ENCODE measurements at regions not wholly inside any gene's neighbourhood (a gene's known extent, or its start where the extent isn't known, plus 50 kb on each side); places are given as distances from the start of the nearest gene placed in this dataset.

- TF ChIP-seq RFX5 (IDR thresholded peaks at IDR 0.05; ENCODE audit: borderline replicate concordance, low read depth, low read length): no peak
- no peak for TF ChIP-seq KDM1A (IDR thresholded peaks at IDR 0.05; ENCODE audit: borderline replicate concordance, low read length)
- no peak for TF ChIP-seq JUND (IDR thresholded peaks at IDR 0.05; ENCODE audit: low read length)
- no peak for TF ChIP-seq ZNF274 (IDR thresholded peaks at IDR 0.05; ENCODE audit: borderline replicate concordance, extremely low read depth, low read length)
- H3K56ac ChIP-seq (replicated peaks; ENCODE audit: insufficient read length, low read depth, low read length): no peak overlapping the region
- DNase-seq (ENCODE audit: low read depth in 1 of 2, low spot score in 2 of 2) (no peak), FAIRE-seq (no peak)
- H3K14ac ChIP-seq (ENCODE audit: insufficient read length): no peak overlapping the region
- no peak overlapping the region for H2BK20ac ChIP-seq (ENCODE audit: low read length)
- H2BK12ac ChIP-seq (ENCODE audit: low read depth, low read length): no peak overlapping the region
- no peak overlapping the region for H2AFZ ChIP-seq (ENCODE audit: low read length)
- no peak overlapping the region for H2BK120ac ChIP-seq (replicated peaks; ENCODE audit: low read depth, low read length)
- H3K4me2 ChIP-seq (ENCODE audit: insufficient read depth in 1 of 2, low read depth in 2 of 2, low read length in 2 of 2): no peak overlapping the region
- no peaks in the 10 kb centered on the region for H3K36me3 ChIP-seq (ENCODE audit: control insufficient read depth in 2 of 4, insufficient read depth in 4 of 4, low read length in 3 of 4)
- H4K20me1 ChIP-seq (replicated peaks in 1 of 2; ENCODE audit: control insufficient read depth in 1 of 2, insufficient read depth in 2 of 2, low read length in 2 of 2): no peaks in the 10 kb centered on the region
- no peak overlapping the region for H3K4me3 ChIP-seq (ENCODE audit: extremely low read depth in 1 of 4, insufficient read depth in 2 of 4, low read depth in 3 of 4, low read length in 4 of 4)
- H4K91ac ChIP-seq (replicated peaks; ENCODE audit: insufficient read length, low read length): no peak overlapping the region
- no peak overlapping the region for H3K4ac ChIP-seq (replicated peaks; ENCODE audit: insufficient read length, low read depth, low read length)
- POLR2A ChIA-PET (ENCODE audit: partially characterized antibody): no interaction called here
- H3K79me2 ChIP-seq (ENCODE audit: control insufficient read depth in 1 of 2, insufficient read depth in 2 of 2, low read length in 2 of 2): no peaks in the 10 kb centered on the region
- no peak overlapping the region for H3K18ac ChIP-seq (ENCODE audit: extremely low read depth, low read length)
- WGBS, 2 experiments (ENCODE audit: extremely low coverage in 1 of 2, insufficient coverage in 1 of 2, insufficient read length in 1 of 2, insufficient replicate concordance in 2 of 2, low coverage in 1 of 2, low lambda C conversion rate in 2 of 2, missing lambda C conversion rate in 1 of 2): 90% methylated on average over 2 of the region's 2 CpGs; no CpG with 5 or more reads in 1 of the 2 experiments
- no peaks in the 10 kb centered on the region for H3K27me3 ChIP-seq (replicated peaks in 1 of 4; ENCODE audit: control insufficient read depth in 3 of 4, extremely low read depth in 1 of 4, insufficient read depth in 3 of 4, low read length in 3 of 4)
- no peak overlapping the region for H2BK15ac ChIP-seq (ENCODE audit: low read length)
- H3K23ac ChIP-seq (ENCODE audit: insufficient read length): no peak overlapping the region
- no peaks in the 10 kb centered on the region for H3K23me2 ChIP-seq (ENCODE audit: low read depth, low read length)
- no peak overlapping the region for H2BK5ac ChIP-seq (ENCODE audit: low read depth, low read length)
- H3K79me1 ChIP-seq (ENCODE audit: low read depth, low read length): no peaks in the 10 kb centered on the region
- H3K27ac ChIP-seq (ENCODE audit: low read depth, low read length): no peak overlapping the region
- H4K8ac ChIP-seq (ENCODE audit: extremely low read depth, insufficient read depth, low read length): no peak overlapping the region
- no peak overlapping the region for H4K5ac ChIP-seq (ENCODE audit: insufficient read length, low read depth, low read length)
- no peaks in the 10 kb centered on the region for H3K4me1 ChIP-seq (replicated peaks in 1 of 4; ENCODE audit: control insufficient read depth in 3 of 4, insufficient read depth in 4 of 4, low read length in 3 of 4)
- H3K9me3 ChIP-seq (ENCODE audit: insufficient read depth in 2 of 2, low read depth in 1 of 2, low read length in 1 of 2): no peaks in the 10 kb centered on the region
- no peak overlapping the region for H3K9ac ChIP-seq (replicated peaks in 1 of 4; ENCODE audit: extremely low read depth in 1 of 4, low read depth in 3 of 4, low read length in 3 of 4)
- CTCF ChIA-PET (ENCODE audit: partially characterized antibody): no interaction called here
- H2AK5ac ChIP-seq (ENCODE audit: low read depth, low read length): no peak overlapping the region
Observed at GRCh38 chr10:109765838-109766237, 157.5 kb downstream of the XPNPEP1 start.
